HUES6 (cell line): ENCODE measurements at regions not wholly inside any gene's neighbourhood (a gene's known extent, or its start where the extent isn't known, plus 50 kb on each side); places are given as distances from the start of the nearest gene placed in this dataset.

Source experiments
- H3K27ac ChIP-seq: 2 replicates; pipeline ENCODE4 v1.7.0; 2013; ENCODE audit warnings: low read depth, mild to moderate bottlenecking, low read length, inconsistent platforms
- H3K27me3 ChIP-seq: 2 replicates; pipeline ENCODE4 v1.6.1; 2013; ENCODE audit warnings: low read length; ENCODE audit not compliant: control insufficient read depth, insufficient read depth
- H3K36me3 ChIP-seq: 2 replicates; pipeline ENCODE4 v1.6.1; 2013; ENCODE audit warnings: low read length; ENCODE audit not compliant: control insufficient read depth, insufficient read depth
- H3K4me1 ChIP-seq: 2 replicates; pipeline ENCODE4 v1.6.1; 2013; ENCODE audit warnings: low read length; ENCODE audit not compliant: control insufficient read depth, insufficient read depth
- H3K4me3 ChIP-seq: 2 replicates; pipeline ENCODE4 v1.5.1; 2013; ENCODE audit warnings: low read depth, low read length
- H3K9ac ChIP-seq: one replicate; pipeline ENCODE4 v1.6.1; 2013; ENCODE audit warnings: mild to moderate bottlenecking, low read length
- H3K9me3 ChIP-seq: 2 replicates; pipeline ENCODE4 v1.6.1; 2013; ENCODE audit warnings: low read depth, low read length; ENCODE audit not compliant: control insufficient read depth, insufficient read depth

- Histone ChIP-seq H3K9me3 (peaks cover 15% of the 10 kb centered on the region; the same call in 1 of the 2 replicates), H3K4me1 (no peaks in the 10 kb centered on the region), H3K27ac (no peak overlapping the region), H3K36me3 (no peaks in the 10 kb centered on the region), H3K9ac (no peak overlapping the region), H3K27me3 (no peaks in the 10 kb centered on the region), H3K4me3 (no peak overlapping the region)
These were observed 223.8 kb downstream of the PTPRU start for GRCh38 chr1:29460041-29460610.

GRCh38 chr1:29459620-29459945 lies 223.3 kb downstream of the PTPRU start:
- Histone ChIP-seq H3K4me3 (no peak overlapping the region), H3K27me3 (no peaks in the 10 kb centered on the region), H3K9ac (no peak overlapping the region), H3K36me3 (no peaks in the 10 kb centered on the region), H3K27ac (no peak overlapping the region), H3K4me1 (no peaks in the 10 kb centered on the region), H3K9me3 (peaks cover 10% of the 10 kb centered on the region; the same call in 1 of the 2 replicates)

- peaks cover 7% of the 10 kb centered on the region; the same call in 1 of the 2 replicates for H3K9me3 ChIP-seq
- no peak overlapping the region for H3K4me3 ChIP-seq
- H3K27ac ChIP-seq, result no peak overlapping the region
- no peaks in the 10 kb centered on the region for H3K36me3 ChIP-seq
- H3K27me3 ChIP-seq, result no peaks in the 10 kb centered on the region
- no peaks in the 10 kb centered on the region for H3K4me1 ChIP-seq
- no peak overlapping the region for H3K9ac ChIP-seq
These were observed 222.7 kb downstream of the PTPRU start for GRCh38 chr1:29458737-29459619.

GRCh38 chr1:29457496-29458368 lies 221.4 kb downstream of the PTPRU start:
- Histone ChIP-seq H3K36me3 (no peaks in the 10 kb centered on the region), H3K27ac (no peak overlapping the region), H3K27me3 (no peaks in the 10 kb centered on the region), H3K4me1 (peaks cover 6% of the 10 kb centered on the region), H3K4me3 (no peak overlapping the region), H3K9me3 (peaks cover 7% of the 10 kb centered on the region; the same call in 1 of the 2 replicates), H3K9ac (no peak overlapping the region)

GRCh38 chr1:29456685-29457435 lies 220.5 kb downstream of the PTPRU start:
- Histone ChIP-seq H3K27me3 (no peaks in the 10 kb centered on the region), H3K4me1 (peaks cover 6% of the 10 kb centered on the region), H3K27ac (no peak overlapping the region), H3K36me3 (no peaks in the 10 kb centered on the region), H3K9ac (no peak overlapping the region), H3K4me3 (no peak overlapping the region), H3K9me3 (peaks cover 7% of the 10 kb centered on the region; the same call in 1 of the 2 replicates)

- Histone ChIP-seq H3K9me3 (peaks cover 7% of the 10 kb centered on the region; the same call in 1 of the 2 replicates), H3K9ac (no peak overlapping the region), H3K4me1 (peaks cover 6% of the 10 kb centered on the region), H3K27me3 (no peaks in the 10 kb centered on the region), H3K4me3 (no peak overlapping the region), H3K27ac (no peak overlapping the region), H3K36me3 (no peaks in the 10 kb centered on the region)
These were observed 219.5 kb downstream of the PTPRU start for GRCh38 chr1:29455781-29456180.

- H3K36me3 ChIP-seq, result no peaks in the 10 kb centered on the region
- H3K27ac ChIP-seq, result no peak overlapping the region
- H3K9me3 ChIP-seq, result peaks cover 7% of the 10 kb centered on the region; the same call in 1 of the 2 replicates
- no peaks in the 10 kb centered on the region for H3K27me3 ChIP-seq
- no peak overlapping the region for H3K4me3 ChIP-seq
- H3K4me1 ChIP-seq, result peaks cover 8% of the 10 kb centered on the region
- H3K9ac ChIP-seq, result no peak overlapping the region
These were observed 218.5 kb downstream of the PTPRU start for GRCh38 chr1:29454616-29455380.

- no peak overlapping the region for H3K9ac ChIP-seq
- no peaks in the 10 kb centered on the region for H3K27me3 ChIP-seq
- no peak overlapping the region for H3K4me3 ChIP-seq
- H3K4me1 ChIP-seq, result peaks cover 9% of the 10 kb centered on the region
- H3K27ac ChIP-seq, result no peak overlapping the region
- peaks cover 7% of the 10 kb centered on the region; the same call in 1 of the 2 replicates for H3K9me3 ChIP-seq
- H3K36me3 ChIP-seq, result no peaks in the 10 kb centered on the region
These were observed 217.3 kb downstream of the PTPRU start for GRCh38 chr1:29453502-29454240.

GRCh38 chr1:29452463-29453230 lies 216.3 kb downstream of the PTPRU start:
- no peak overlapping the region for H3K9ac ChIP-seq
- no peak overlapping the region for H3K27ac ChIP-seq
- peaks cover 7% of the 10 kb centered on the region; the same call in 1 of the 2 replicates for H3K9me3 ChIP-seq
- H3K27me3 ChIP-seq, result no peaks in the 10 kb centered on the region
- H3K36me3 ChIP-seq, result no peaks in the 10 kb centered on the region
- peaks cover 9% of the 10 kb centered on the region for H3K4me1 ChIP-seq
- no peak overlapping the region for H3K4me3 ChIP-seq
